Activated T-cell treated with anti-CD3 and anti-CD28 coated beads, Interleukin-2, amount 50 U/mL, for 4 hours (primary cell): ENCODE measurements at regions not wholly inside any gene's neighbourhood (a gene's known extent, or its start where the extent isn't known, plus 50 kb on each side); places are given as distances from the start of the nearest gene placed in this dataset.
"Not testable (repeated sequence)": the region's sequence is repeated elsewhere in the genome, so short reads cannot be mapped to it uniquely, and the experiment has no call there.

Source experiments
- ATAC-seq, 2 donors: fragments of 200-7000 bp; cut with Tn5 transposase; one replicate each; pipeline ENCODE4 v1.10.0; 2021
- DNase-seq: peaks from one replicate; pipeline ENCODE4 v3.0.0-alpha.2; 2020
- H3K27me3 Mint-ChIP-seq: one replicate; pipeline ENCODE4 v1.8.0; 2021; ENCODE audit warnings: low read depth, mixed read lengths
- H3K36me3 Mint-ChIP-seq: one replicate; pipeline ENCODE4 v1.8.0; 2022; ENCODE audit warnings: mixed read lengths; ENCODE audit not compliant: insufficient read depth
- H3K4me1 Mint-ChIP-seq: one replicate; pipeline ENCODE4 v1.8.0; 2021; ENCODE audit warnings: low read depth, mixed read lengths
- H3K4me3 Mint-ChIP-seq: one replicate; pipeline ENCODE4 v1.8.0; 2021; ENCODE audit warnings: mild to moderate bottlenecking, moderate library complexity, mixed read lengths
- H3K9me3 Mint-ChIP-seq: one replicate; pipeline ENCODE4 v1.8.0; 2021; ENCODE audit warnings: mixed read lengths

- DNase-seq (no peak), ATAC-seq (no peak)
- Mint-ChIP-seq H3K27me3 (no peaks in the 10 kb centered on the region), H3K9me3 (no peaks in the 10 kb centered on the region), H3K4me1 (no peaks in the 10 kb centered on the region), H3K4me3 (no peak overlapping the region), H3K36me3 (no peaks in the 10 kb centered on the region)
Measured at GRCh38 chr7:39808796-39809481, 141.1 kb upstream of the CDK13 start.

GRCh38 chr7:39810204-39810642, 139.8 kb upstream of the CDK13 start:
- Mint-ChIP-seq H3K4me1 (no peaks in the 10 kb centered on the region), H3K36me3 (no peaks in the 10 kb centered on the region), H3K4me3 (no peak overlapping the region), H3K9me3 (no peaks in the 10 kb centered on the region), H3K27me3 (peaks cover 6% of the 10 kb centered on the region)
- no peak for ATAC-seq
- no peak for DNase-seq

- Mint-ChIP-seq H3K36me3 (no peaks in the 10 kb centered on the region), H3K4me3 (no peak overlapping the region), H3K4me1 (no peaks in the 10 kb centered on the region), H3K9me3 (no peaks in the 10 kb centered on the region), H3K27me3 (peaks cover 9% of the 10 kb centered on the region)
- DNase-seq (no peak), ATAC-seq (no peak)
Measured at GRCh38 chr7:39810710-39811109, 139.3 kb upstream of the CDK13 start.

GRCh38 chr7:39811161-39811614, 138.9 kb upstream of the CDK13 start:
- H3K4me3 Mint-ChIP-seq: no peak overlapping the region
- H3K27me3 Mint-ChIP-seq: peaks cover 12% of the 10 kb centered on the region
- DNase-seq (no peak), ATAC-seq (no peak)
- H3K36me3 Mint-ChIP-seq: no peaks in the 10 kb centered on the region
- H3K9me3 Mint-ChIP-seq: no peaks in the 10 kb centered on the region
- H3K4me1 Mint-ChIP-seq: no peaks in the 10 kb centered on the region

- no peak for ATAC-seq
- no peaks in the 10 kb centered on the region for H3K4me1 Mint-ChIP-seq
- no peak overlapping the region for H3K4me3 Mint-ChIP-seq
- peaks cover 29% of the 10 kb centered on the region for H3K27me3 Mint-ChIP-seq
- no peak for DNase-seq
- no peaks in the 10 kb centered on the region for H3K9me3 Mint-ChIP-seq
- H3K36me3 Mint-ChIP-seq: no peaks in the 10 kb centered on the region
Measured at GRCh38 chr7:39816462-39817060, 133.5 kb upstream of the CDK13 start.

GRCh38 chr7:39819514-39819913, 130.5 kb upstream of the CDK13 start:
- no peaks in the 10 kb centered on the region for H3K9me3 Mint-ChIP-seq
- DNase-seq (no peak), ATAC-seq (no peak)
- no peak overlapping the region for H3K4me3 Mint-ChIP-seq
- H3K36me3 Mint-ChIP-seq: no peaks in the 10 kb centered on the region
- H3K4me1 Mint-ChIP-seq: no peaks in the 10 kb centered on the region
- H3K27me3 Mint-ChIP-seq: peaks cover 40% of the 10 kb centered on the region

- Mint-ChIP-seq H3K36me3 (no peaks in the 10 kb centered on the region), H3K4me1 (no peaks in the 10 kb centered on the region), H3K9me3 (no peaks in the 10 kb centered on the region), H3K27me3 (peaks cover 47% of the 10 kb centered on the region), H3K4me3 (no peak overlapping the region)
- ATAC-seq: no peak
- no peak for DNase-seq
Measured at GRCh38 chr7:39824456-39825200, 125.4 kb upstream of the CDK13 start.

GRCh38 chr7:39825401-39825980, 124.6 kb upstream of the CDK13 start:
- Mint-ChIP-seq H3K4me1 (no peaks in the 10 kb centered on the region), H3K27me3 (peaks cover 51% of the 10 kb centered on the region), H3K9me3 (no peaks in the 10 kb centered on the region), H3K36me3 (no peaks in the 10 kb centered on the region), H3K4me3 (no peak overlapping the region)
- ATAC-seq: peak in 1 of 2 donors; percentile 34
- DNase-seq: no peak

- Mint-ChIP-seq H3K9me3 (no peaks in the 10 kb centered on the region), H3K4me1 (no peaks in the 10 kb centered on the region), H3K36me3 (no peaks in the 10 kb centered on the region), H3K27me3 (peaks cover 49% of the 10 kb centered on the region), H3K4me3 (no peak overlapping the region)
- ATAC-seq (no peak), DNase-seq (no peak)
Measured at GRCh38 chr7:39826166-39826565, 123.9 kb upstream of the CDK13 start.

- Mint-ChIP-seq H3K36me3 (no peaks in the 10 kb centered on the region), H3K9me3 (no peaks in the 10 kb centered on the region), H3K27me3 (peaks cover 53% of the 10 kb centered on the region), H3K4me1 (no peaks in the 10 kb centered on the region), H3K4me3 (no peak overlapping the region)
- no peak for DNase-seq
- no peak for ATAC-seq
Measured at GRCh38 chr7:39827571-39827970, 122.5 kb upstream of the CDK13 start.

GRCh38 chr7:39829028-39829427, 121.0 kb upstream of the CDK13 start:
- Mint-ChIP-seq H3K4me3 (no peak overlapping the region), H3K4me1 (peaks cover 3% of the 10 kb centered on the region), H3K36me3 (no peaks in the 10 kb centered on the region), H3K27me3 (peaks cover 57% of the 10 kb centered on the region), H3K9me3 (no peaks in the 10 kb centered on the region)
- ATAC-seq (no peak), DNase-seq (no peak)

GRCh38 chr7:39832519-39833085, 117.5 kb upstream of the CDK13 start:
- DNase-seq: no peak
- ATAC-seq: no peak
- Mint-ChIP-seq H3K4me1 (peaks cover 3% of the 10 kb centered on the region), H3K27me3 (peaks cover 59% of the 10 kb centered on the region), H3K36me3 (no peaks in the 10 kb centered on the region), H3K4me3 (no peak overlapping the region), H3K9me3 (no peaks in the 10 kb centered on the region)

- H3K4me1 Mint-ChIP-seq, H3K36me3 Mint-ChIP-seq, H3K9me3 Mint-ChIP-seq: not testable (repeated sequence)
- DNase-seq (peak; percentile 16), ATAC-seq (peak; percentile 87 to 88)
- Mint-ChIP-seq H3K4me3 (peak overlapping the region; percentile 49), H3K27me3 (peaks cover 56% of the 10 kb centered on the region)
Measured at GRCh38 chr7:39833180-39833799, 116.8 kb upstream of the CDK13 start.
